H4 (cell line): ENCODE measurements at regions not wholly inside any gene's neighbourhood (a gene's known extent, or its start where the extent isn't known, plus 50 kb on each side); places are given as distances from the start of the nearest gene placed in this dataset.

ENCODE experiments used
- DNase-seq: peaks from one replicate; pipeline ENCODE4 v3.0.0-alpha.2; 2015; ENCODE audit warnings: low spot score

DNA sequence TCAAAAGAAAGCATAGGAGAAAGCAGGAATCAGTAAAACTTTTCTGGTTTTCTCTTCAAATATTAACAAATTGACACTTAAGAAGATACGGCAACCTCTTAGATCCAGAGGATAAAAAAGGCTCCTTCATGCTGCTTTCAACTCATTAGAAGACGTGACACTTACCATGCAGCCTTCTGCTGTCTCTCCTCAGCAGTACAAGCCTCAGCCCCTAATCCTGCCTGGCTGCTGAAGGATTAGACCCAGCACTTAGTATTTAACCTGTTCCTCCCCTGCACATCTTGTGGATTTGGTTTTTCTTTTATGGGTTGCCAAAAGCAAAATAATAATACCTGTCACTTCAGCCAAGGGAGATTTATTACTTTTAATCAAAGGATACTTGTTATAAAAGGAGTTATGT is 108.4 kb downstream of the LYZL1 start:
- no peak for DNase-seq

DNA sequence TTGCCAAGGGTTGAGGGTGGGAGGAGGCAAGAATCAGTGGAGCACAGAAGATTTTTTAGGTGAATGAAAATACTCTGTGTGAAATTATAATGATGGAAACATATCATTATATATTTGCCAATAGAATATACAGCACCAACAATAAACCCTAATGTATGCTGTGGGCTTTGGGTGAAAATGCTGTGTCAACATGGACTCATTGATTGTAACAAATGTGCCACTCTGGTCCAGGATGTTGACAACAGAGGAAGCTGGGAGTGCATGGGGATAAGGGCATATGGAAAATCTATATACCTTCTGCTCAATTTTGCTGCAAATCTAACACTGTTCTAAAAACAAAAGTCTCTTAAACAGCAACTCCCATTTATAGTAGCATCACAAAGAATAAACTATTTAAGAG is 114.3 kb downstream of the LYZL1 start:
- no peak for DNase-seq

DNA sequence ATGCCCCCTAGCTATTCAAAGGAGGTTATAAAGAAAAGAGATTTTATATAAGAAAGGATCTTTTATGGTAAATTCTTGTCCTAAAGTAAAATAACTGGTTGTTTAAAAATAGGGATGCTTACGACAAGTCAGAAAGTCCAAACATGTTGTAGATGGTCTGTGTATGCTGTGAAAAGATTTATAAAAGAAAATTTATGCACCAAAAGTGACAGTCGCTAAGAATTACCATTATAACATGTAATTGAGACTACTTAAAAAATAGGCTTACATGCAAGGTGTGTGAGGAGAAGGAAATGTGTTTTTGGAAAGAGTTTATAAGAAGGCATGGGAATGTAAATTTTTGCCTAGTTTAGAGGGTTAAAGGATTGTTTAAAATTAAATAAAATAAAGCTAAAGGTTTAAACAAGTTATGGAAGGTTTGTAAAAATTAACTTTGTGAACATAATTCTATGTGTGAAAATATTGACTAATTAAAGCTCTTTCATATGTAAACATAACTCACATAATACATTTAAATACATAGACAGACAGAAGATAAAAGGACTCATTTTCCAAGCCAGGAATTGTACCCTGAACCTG is 118.5 kb downstream of the LYZL1 start:
- DNase-seq = no peak
